ENCODE measurements at regions not wholly inside any gene's neighbourhood (a gene's known extent, or its start where the extent isn't known, plus 50 kb on each side); places are given as distances from the start of the nearest gene placed in this dataset.
A peak's percentile ranks its signal among the peaks of the same experiment; 100 is the strongest.

DNA sequence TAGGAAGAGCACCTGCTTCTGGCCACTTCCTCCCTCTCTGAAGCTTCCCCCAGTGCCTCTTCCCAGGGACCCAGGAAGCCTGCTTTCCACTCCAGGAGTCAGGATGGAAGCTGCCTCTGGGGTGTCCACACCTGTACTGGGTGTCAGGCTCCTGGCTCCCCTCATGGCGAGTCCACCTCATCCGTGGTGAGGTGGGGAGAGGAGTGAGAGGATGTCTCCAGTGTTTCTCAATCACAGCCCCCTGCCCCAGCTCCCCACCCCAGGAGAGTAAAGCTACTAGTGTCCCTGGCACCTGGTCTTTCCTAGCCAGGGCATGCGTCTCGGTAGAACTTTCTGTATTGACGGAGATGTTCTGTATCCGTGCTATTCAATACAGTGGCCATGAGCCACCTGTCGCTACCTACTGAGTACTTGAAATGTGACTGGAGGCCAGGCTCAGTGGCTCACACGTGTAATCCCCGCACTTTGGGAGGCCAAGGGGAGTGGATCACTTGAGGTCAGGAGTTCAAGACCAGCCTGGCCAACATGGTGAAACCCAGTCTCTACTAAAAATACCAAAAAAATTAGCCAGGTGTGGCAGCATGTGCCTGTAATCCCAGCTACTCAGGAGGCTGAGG lies 171.2 kb upstream of the HAAO start:
- Histone ChIP-seq H3K9me1 (replicated peaks; ENCODE audit: control insufficient read depth, extremely low read depth, insufficient read depth, low read length) (no peaks in the 10 kb centered on the region), H3K4me2 (ENCODE audit: insufficient read depth, low read length) (no peak overlapping the region), H3K36me3 (ENCODE audit: control insufficient read depth in 2 of 2, extremely low read depth in 1 of 2, insufficient read depth in 2 of 2, low read length in 2 of 2) (no peaks in the 10 kb centered on the region), H2AFZ (ENCODE audit: low read depth, low read length) (no peak overlapping the region), H4K20me1 (replicated peaks; ENCODE audit: control insufficient read depth, extremely low read depth, insufficient read depth, low read length) (no peaks in the 10 kb centered on the region), H3K4me1 (ENCODE audit: control insufficient read depth, extremely low read depth, insufficient read depth, low read length) (peaks cover 24% of the 10 kb centered on the region), H3K79me2 (ENCODE audit: control insufficient read depth, insufficient read depth, low read length) (no peaks in the 10 kb centered on the region), H3K27ac (ENCODE audit: insufficient read depth, low read depth, low read length) (no peak overlapping the region), H3K27me3 (ENCODE audit: control insufficient read depth in 2 of 2, insufficient read depth in 2 of 2, low read length in 2 of 2) (no peaks in the 10 kb centered on the region), H3K9ac (replicated peaks; ENCODE audit: extremely low read depth, insufficient read depth, low read length) (no peak overlapping the region), H3K9me3 (replicated peaks; ENCODE audit: control insufficient read depth, insufficient read depth, low read length) (no peaks in the 10 kb centered on the region), H3K4me3 (replicated peaks in 1 of 3; ENCODE audit: insufficient read depth in 1 of 3, low read depth in 1 of 3, low read length in 3 of 3) (no peak overlapping the region)
- FAIRE-seq (no peak), DNase-seq (ENCODE audit: low read depth, low spot score) (no peak)
- TF ChIP-seq MYC (IDR thresholded peaks at IDR 0.05; ENCODE audit: low read depth, low read length) (no peak), POLR2AphosphoS5 (IDR thresholded peaks at IDR 0.05; ENCODE audit: insufficient read depth, low read depth, low read length) (no peak), FOS (IDR thresholded peaks at IDR 0.05; ENCODE audit: borderline replicate concordance, insufficient read depth, low read length) (no peak)
- ChIA-PET POLR2A (no interaction called here), CTCF (interaction anchor here (1.1 to 1.6 kb wide), 4 partner anchors 16 to 578 kb away, joined by 3 to 5 read pairs (median 4); no protein-coding TSS in a partner anchor)
- dilution Hi-C loops (cut with MboI; ENCODE audit: extremely low pct_ligation_motif_present, low sequenced_read_pairs) (no loop called here), intact Hi-C loops (cut with micrococcal nuclease) (no loop called here)
- BruUV-seq (replicated peaks), result no TSS peak

DNA sequence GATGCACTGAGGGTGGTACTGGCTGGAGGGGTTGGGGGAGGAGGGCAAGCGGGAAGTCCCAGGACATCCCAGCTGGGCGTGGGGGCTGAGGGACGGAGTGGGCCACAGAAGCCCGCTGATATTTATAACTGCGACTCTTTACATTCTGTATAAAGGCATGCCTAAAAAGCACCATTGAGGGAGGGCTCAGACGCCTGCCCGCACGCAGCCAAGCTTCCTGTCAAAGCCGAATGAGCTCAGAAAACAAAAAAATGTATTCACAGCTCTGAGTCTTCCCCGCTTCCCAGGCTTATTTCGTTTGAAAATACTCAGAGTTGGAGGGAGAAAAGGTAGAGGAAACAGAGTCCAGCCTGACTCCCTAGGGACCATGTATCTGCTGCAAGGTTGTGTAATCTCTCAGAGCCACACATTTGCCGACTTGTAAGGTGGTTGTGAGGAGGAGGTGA lies 170.1 kb upstream of the HAAO start:
- intact Hi-C loops (cut with micrococcal nuclease), result no loop called here
- FAIRE-seq, result peak; percentile 63

More for the DNA sequence above, 170.1 kb upstream of the HAAO start:
- no TSS peak for BruUV-seq (replicated peaks)
- Histone ChIP-seq H3K4me1 (ENCODE audit: control insufficient read depth, extremely low read depth, insufficient read depth, low read length) (peaks cover 24% of the 10 kb centered on the region), H3K4me2 (ENCODE audit: insufficient read depth, low read length) (no peak overlapping the region), H3K9ac (replicated peaks; ENCODE audit: extremely low read depth, insufficient read depth, low read length) (no peak overlapping the region), H3K27ac (ENCODE audit: insufficient read depth, low read depth, low read length) (peak overlapping the region; percentile 80), H3K4me3 (replicated peaks in 1 of 3; ENCODE audit: insufficient read depth in 1 of 3, low read depth in 1 of 3, low read length in 3 of 3) (no peak overlapping the region), H3K79me2 (ENCODE audit: control insufficient read depth, insufficient read depth, low read length) (no peaks in the 10 kb centered on the region), H4K20me1 (replicated peaks; ENCODE audit: control insufficient read depth, extremely low read depth, insufficient read depth, low read length) (no peaks in the 10 kb centered on the region), H3K9me3 (replicated peaks; ENCODE audit: control insufficient read depth, insufficient read depth, low read length) (no peaks in the 10 kb centered on the region), H3K27me3 (ENCODE audit: control insufficient read depth in 2 of 2, insufficient read depth in 2 of 2, low read length in 2 of 2) (no peaks in the 10 kb centered on the region), H3K9me1 (replicated peaks; ENCODE audit: control insufficient read depth, extremely low read depth, insufficient read depth, low read length) (no peaks in the 10 kb centered on the region), H2AFZ (ENCODE audit: low read depth, low read length) (no peak overlapping the region), H3K36me3 (ENCODE audit: control insufficient read depth in 2 of 2, extremely low read depth in 1 of 2, insufficient read depth in 2 of 2, low read length in 2 of 2) (no peaks in the 10 kb centered on the region)
- CTCF ChIA-PET, result interaction anchor here (1.1 to 1.4 kb wide), 2 partner anchors 13 to 25 kb away, joined by 4 read pairs; no protein-coding TSS in a partner anchor
- POLR2A ChIA-PET, result no interaction called here
- dilution Hi-C loops (cut with MboI; ENCODE audit: extremely low pct_ligation_motif_present, low sequenced_read_pairs), result no loop called here
- DNase-seq (ENCODE audit: low read depth, low spot score), result peak; percentile 26
- TF ChIP-seq POLR2A (IDR thresholded peaks at IDR 0.05; ENCODE audit: low read depth, low read length) (no peak), MYC (IDR thresholded peaks at IDR 0.05; ENCODE audit: low read depth, low read length) (no peak), POLR2AphosphoS5 (IDR thresholded peaks at IDR 0.05; ENCODE audit: insufficient read depth, low read depth, low read length) (no peak), FOS (IDR thresholded peaks at IDR 0.05; ENCODE audit: borderline replicate concordance, insufficient read depth, low read length) (no peak), JUN (IDR thresholded peaks at IDR 0.05; ENCODE audit: borderline replicate concordance, insufficient read depth, insufficient read length, low read depth) (no peak), EZH2 (IDR thresholded peaks at IDR 0.05; ENCODE audit: borderline replicate concordance, low read depth, low read length, severe bottlenecking) (no peak), GATA2 (IDR thresholded peaks at IDR 0.05; ENCODE audit: insufficient read depth, insufficient read length, low read depth, low read length) (no peak)
- TF ChIP-seq, protein P1, sequence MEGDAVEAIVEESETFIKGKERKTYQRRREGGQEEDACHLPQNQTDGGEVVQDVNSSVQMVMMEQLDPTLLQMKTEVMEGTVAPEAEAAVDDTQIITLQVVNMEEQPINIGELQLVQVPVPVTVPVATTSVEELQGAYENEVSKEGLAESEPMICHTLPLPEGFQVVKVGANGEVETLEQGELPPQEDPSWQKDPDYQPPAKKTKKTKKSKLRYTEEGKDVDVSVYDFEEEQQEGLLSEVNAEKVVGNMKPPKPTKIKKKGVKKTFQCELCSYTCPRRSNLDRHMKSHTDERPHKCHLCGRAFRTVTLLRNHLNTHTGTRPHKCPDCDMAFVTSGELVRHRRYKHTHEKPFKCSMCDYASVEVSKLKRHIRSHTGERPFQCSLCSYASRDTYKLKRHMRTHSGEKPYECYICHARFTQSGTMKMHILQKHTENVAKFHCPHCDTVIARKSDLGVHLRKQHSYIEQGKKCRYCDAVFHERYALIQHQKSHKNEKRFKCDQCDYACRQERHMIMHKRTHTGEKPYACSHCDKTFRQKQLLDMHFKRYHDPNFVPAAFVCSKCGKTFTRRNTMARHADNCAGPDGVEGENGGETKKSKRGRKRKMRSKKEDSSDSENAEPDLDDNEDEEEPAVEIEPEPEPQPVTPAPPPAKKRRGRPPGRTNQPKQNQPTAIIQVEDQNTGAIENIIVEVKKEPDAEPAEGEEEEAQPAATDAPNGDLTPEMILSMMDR (IDR thresholded peaks at IDR 0.05; ENCODE audit: extremely low read depth in 1 of 2, insufficient read depth in 1 of 2, low read depth in 1 of 2, low read length in 2 of 2), result no peak

Measured in endothelial cell of umbilical vein (primary cell).